Central memory CD4-positive, alpha-beta T cell (primary cell): ENCODE measurements at regions not wholly inside any gene's neighbourhood (a gene's known extent, or its start where the extent isn't known, plus 50 kb on each side); places are given as distances from the start of the nearest gene placed in this dataset.

Experiments used
- DNase-seq: peaks from one replicate; pipeline ENCODE4 v3.0.0; 2022

DNA sequence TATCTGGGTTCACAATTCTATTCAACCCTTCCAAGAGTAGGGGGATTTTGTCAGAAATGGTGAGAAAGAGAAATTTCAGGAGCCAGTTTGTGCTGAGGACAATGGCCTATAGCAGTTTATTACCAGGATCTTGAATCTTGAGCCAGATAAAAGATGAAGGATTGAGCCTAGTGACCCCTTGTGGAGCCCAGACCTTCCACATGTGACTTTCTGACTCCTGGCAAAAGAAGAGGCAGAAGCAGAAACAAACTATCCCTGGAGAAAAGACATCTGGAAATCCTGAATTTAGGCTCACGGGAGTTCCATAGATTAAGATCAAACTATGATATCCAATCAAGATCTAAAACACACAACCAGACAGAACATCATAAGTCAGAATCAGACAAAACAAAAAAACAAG is 60.9 kb upstream of the CHRM2 start:
- no peak for DNase-seq

DNA sequence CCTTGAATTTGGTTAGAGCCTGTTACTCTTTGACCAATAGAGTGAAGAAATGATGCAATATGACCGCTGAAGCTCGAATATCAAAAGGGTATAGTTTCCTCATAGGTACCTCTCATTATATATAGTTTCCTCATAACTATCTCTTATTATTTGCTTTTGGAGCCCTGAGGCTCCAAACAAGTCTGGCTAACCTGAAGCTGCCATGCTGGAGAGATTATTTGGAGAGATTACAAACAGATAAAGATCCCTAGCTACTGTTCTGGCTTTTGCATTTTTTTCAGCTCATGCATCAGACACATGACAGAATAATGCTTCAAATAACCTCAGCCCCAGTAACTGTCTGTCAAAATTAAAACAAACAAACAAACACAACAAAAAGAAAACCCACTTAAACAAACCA is 65.4 kb upstream of the CHRM2 start:
- no peak for DNase-seq

DNA sequence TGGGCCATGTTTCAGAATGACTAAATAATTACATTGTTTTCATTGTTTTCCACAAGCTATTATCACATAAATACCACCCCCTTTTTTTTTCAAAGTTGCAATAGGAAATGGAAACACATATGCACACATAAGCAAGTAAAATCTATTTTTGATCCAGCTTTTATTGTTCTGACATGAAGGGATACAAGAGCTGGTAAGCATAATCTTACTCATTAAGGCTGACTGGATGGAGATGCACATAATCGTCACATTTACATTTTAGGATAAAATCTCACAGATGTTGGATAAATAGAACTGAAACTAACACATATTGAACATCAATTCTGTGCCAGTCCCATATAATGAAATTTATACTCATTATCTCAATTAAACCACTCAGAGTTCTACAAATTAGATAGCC is 84.5 kb upstream of the CHRM2 start:
- no peak for DNase-seq

DNA sequence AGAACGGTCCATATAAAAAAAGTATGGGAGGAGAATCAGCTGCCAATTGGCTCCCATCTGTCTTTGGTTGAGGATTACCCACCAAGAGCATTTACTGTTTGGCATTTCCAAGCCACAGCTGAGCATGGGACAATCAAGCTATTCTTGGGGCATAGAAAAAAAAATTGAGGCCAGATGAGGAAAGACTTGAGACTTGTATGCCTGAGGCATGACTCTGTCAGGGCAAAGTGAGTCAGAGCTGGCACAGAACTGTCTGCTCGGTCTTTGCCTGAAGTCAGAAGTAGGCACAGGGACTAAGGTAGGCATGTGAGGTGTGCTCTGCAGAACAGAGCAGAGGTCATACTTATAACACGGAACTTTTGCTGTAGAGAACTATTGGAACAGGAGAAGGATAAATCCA is 126.5 kb upstream of the CHRM2 start:
- DNase-seq, result no peak

DNA sequence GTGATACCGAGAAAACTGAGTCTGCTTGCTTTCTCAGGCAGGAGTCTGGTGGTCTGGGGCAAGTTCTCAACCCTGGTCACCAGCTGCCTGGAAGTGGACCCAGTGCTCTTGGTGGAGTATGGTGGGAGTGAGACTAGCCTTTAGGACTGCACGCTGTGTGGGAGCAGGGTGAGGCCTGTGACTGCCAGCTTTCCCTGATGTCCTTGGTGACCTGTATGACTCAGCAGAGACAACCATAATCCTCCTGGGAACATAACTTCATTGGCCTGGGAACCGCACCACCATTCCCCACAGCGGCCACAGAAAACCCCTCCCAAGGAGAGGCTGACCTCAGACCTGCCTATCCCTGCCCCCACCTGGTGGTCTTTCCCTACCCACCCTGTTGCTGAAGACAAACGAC is 139.5 kb upstream of the CHRM2 start:
- DNase-seq, result no peak

DNA sequence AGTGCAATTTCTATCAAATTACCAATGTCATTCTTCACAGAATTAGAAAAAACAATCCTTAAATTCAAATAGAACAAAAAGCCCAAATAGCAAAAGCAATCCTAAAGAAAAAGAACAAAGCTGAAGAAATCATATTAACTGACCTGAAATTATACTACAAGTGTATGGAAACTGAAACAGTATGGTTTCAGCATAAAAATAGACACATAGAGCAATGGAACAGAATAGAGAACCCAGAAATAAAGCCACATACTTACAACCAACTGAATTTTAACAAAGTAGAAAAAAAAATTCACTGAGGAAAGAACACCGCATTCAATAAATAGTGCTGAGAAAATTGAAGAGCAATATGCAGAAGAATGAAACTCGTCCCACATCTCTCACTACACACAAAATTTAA is 142.0 kb upstream of the CHRM2 start:
- no peak for DNase-seq

DNA sequence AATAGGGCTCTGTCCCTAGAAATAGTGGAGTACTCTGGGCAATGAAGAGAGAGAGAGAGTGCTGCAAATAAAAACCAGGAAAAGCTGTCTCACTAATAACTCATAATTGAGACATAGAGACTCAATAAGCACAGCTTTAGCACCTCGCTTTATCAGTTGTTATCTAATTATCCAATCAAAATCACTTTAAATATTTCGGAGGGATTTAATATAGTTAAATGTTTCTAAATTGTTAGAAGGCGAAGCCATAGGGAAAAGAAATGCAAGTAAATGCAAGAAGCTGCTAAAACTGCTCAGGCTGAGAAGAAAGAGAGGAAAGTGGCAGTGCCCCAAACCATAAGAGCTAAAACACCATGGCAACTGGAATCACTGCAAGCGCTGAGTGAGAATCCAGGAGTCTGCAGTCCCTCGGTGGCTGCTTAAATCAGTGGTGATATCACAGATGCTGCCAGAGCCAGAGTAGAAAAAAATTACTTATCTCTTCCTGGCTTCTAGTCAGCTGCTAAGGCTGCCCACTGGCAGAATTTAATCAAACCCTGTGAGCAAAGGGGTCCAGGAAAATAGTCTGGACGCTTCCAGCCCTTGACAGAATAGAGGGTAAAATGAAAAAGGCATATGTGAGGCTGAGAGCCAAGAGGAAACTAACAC is 150.4 kb upstream of the CHRM2 start:
- no peak for DNase-seq

DNA sequence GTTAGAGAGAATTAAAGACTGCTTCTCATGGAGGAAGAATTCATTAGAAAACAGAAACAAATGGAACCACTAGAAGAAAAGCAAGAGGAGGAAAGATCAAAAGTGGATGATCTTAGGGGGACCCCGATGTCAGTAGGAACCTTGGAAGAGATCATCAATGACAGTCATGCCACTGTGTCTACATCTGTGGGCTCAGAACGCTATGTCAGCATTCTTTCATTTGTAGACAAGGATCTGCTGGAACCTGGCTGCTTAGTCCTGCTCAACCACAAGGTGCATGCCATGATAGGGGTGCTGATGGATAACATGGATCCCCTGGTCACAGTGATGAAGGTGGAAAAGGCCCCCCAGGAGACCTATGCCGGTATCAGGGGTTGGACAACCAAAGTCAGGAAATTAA is 154.4 kb upstream of the CHRM2 start:
- DNase-seq, result no peak

DNA sequence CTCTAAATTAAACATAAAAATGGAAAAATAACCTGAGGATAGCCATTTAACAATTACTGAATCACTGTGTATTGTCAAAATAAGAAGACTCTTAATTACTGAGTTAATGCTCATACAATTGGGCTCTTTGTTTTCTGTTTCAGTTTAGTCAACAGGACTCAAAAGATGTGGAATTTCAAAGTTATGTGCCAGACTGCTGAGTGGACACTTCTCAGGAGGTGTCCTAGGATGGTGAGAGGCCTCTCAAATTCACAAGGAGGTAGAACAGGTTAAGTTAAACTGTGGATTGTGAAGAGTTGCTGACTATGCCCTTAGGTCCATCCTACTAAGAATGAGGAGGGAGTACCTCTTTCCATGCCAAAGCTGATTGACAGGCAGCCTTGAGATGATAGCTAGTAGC is 157.7 kb upstream of the CHRM2 start:
- no peak for DNase-seq

DNA sequence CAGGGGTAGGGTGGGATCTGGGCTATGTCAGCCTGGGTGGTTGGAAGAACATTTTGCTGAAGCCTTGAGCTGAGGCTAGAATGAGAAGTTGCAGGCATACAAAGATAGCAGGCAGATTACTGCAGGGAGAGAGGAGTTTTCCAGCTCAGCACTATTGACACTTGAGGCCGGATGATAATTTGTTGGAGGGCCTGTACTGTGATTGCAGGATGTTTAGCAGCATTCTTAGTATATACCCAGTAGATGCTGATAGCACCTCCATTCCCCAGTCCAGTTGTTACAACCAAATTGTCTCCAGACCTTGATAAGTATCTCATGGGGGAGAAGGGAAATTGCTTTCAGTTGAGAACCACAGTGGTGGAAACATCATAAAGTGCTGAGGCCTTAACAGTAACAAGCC is 158.6 kb upstream of the CHRM2 start:
- DNase-seq, result no peak

DNA sequence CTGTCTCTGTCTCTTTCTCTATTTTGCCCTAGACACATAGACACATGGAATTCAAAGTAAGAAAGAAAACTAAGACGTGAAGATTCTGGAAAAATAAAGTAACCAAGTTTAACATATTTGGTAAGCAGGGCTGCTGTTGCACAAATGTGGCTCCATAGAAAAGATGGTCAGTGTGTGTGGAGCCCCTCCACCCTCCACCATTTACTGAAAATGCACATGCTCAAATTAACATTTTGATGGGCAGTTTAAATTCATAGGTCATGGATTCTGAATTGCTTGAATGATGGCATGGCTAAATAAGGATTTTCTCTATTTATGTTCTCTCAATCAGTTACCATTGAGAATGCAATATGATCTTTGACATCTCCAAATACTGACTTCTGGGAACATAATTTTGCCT is 165.5 kb upstream of the CHRM2 start:
- DNase-seq, result no peak

DNA sequence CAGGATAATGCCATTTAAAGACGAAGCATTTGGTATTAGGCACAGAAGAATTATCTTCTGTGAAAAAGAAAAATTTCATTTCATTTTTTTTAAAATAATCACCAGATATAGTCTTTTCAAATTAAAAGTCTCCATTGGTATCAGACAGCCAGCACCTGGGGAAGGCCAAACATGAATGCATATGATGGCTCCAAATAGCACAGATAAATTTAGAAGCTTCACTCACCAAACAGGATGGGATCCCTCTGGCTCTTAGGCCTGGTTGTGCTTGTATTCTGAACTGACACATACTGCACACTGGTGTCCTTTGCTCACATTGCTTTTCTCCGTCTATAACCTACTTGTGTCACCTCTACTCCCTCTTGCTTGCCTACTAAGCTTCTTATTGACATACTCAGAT is 169.5 kb upstream of the CHRM2 start:
- DNase-seq, result no peak

DNA sequence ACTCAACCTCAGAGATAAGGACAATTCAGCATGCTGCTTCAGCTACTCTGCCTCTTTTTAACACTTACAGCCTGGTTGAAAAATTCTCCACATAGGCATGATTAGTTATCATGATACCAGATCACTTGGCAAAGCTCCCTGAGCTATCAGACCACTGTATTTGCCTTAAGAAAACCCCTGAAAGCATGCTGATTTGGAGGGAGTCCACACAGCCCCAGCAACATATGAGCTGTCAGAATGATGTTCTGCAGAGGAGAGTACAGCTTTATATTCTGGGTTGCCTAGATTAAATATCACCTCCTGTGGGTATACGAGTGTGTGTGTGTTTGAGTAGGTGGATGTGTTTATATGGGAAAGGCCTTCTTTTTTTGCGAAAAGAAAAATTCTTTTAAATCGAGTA is 170.2 kb upstream of the CHRM2 start:
- no peak for DNase-seq

DNA sequence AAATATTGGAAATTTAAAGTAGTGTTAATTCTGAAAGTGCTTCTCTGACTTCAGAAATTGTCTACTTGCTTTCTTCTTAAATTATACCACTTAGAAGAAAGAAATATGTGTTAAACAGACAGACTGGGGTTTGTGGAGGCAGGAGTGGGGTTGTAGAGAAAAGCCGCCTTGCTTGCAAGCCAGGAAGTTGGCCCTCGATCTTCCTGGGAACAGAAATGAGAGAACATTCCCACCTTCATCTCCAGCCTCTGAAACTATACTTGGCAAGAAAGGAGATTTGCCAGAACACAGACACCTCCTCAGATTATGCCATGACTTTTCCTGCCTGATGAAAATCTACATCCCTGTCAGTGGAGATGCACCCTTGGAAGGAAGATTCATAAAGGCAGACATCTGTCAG is 171.2 kb upstream of the CHRM2 start:
- no peak for DNase-seq

DNA sequence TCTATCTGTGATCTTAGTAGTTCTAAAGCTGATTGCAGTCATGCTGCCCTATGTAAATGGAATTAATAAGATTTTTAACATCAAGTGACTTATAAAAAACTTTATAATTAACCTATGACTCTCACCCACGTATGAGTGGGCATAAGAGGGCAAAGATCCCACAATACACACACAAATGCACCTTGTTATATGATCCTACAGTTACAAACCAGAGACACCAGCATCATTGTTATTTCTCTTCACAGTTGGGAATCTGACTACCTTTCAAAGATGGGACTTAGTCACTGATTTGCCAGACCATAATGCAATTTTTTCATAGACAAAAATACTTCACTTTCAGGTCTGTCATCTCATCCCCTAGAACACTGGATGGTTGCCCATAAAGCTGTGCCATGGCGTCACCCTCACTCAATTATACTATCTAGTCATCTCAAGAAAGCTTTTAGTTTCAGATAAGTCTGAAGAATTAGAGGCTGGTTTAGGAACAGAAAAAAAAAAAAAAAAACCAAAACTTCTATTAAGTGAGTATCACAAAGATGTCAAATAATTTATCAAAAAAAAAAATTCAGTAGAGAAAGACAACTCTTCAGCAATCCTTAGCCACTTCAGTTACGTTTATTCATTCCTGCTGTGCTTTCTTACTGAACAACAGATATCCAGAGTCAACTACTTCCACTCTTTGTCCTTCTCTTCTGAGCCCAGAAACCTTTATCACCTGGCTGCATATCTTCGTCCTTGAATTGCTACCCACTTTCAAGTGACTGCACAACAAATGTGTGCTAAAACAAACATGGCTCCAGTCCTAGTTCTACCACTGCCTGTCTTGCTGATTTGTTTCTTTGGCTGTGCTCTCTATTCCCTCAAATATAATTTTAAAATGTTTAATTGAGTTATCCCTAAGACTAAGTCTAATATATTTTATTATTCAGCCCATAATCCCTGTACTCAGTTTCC is 175.0 kb upstream of the CHRM2 start:
- DNase-seq, result no peak

DNA sequence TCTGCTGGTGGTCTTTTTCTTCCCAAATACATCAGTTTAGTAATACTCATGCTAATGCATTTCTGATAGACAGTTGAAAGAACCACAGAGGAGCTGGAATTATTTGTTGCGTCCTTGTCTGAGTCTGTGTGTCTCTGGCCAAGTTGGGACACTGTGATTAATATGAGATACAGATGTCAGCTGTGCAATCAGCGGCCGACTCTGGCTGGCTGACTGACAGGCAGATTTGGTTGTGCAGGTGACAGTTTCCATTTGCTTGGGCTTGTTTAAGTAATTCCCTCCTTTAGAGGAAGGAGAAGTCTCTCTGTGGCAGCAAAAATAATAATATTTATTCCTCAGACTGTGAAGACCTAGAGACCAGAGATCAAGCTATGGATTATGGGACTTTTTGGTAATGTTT is 176.2 kb upstream of the CHRM2 start:
- no peak for DNase-seq

DNA sequence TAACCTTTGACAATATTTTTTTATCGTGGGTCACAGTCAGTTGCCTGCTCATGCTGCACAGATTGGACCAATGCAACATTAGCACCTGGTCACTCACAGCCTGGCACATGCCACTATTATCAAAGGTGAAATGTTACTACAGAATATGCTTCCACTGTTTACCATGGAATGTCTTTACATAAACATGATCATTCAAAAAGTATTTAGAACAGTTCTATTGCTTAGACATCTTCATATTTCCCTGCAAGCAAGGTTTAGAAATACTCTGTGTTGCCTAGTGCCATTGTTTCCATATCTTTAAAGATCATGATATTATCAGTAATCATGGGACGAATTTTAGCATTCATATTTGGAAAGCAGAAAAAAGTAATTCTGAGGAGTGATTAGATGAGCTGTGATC is 179.9 kb upstream of the CHRM2 start:
- DNase-seq, result no peak

DNA sequence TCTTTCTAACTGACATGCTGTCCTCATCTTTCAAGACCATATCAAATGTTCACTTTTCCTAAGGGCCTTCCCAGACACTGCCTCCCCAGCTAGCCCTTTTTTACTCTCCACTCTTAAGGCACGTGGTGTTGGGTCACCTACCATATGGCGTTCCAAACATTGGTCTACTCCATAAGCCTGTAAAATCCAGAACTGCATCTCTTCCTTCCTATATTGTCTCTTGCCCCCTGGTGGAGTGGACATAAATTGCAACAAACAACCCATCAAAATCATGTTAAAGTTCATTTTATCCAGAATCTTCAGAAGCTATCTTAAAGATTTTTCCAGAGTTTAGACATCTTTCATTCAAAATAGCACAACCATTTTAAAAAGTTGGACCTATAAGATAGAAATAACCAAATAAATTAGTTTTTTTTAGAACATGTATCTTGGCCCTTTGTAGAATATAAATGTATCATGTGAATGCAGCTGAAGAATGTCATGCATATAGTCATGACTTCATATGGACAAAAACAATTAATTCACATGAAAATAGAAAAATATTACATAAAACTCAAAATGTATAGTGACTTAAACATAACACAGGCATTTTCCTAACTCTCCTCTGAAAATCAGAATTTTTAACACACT is 180.6 kb upstream of the CHRM2 start:
- DNase-seq, result no peak

DNA sequence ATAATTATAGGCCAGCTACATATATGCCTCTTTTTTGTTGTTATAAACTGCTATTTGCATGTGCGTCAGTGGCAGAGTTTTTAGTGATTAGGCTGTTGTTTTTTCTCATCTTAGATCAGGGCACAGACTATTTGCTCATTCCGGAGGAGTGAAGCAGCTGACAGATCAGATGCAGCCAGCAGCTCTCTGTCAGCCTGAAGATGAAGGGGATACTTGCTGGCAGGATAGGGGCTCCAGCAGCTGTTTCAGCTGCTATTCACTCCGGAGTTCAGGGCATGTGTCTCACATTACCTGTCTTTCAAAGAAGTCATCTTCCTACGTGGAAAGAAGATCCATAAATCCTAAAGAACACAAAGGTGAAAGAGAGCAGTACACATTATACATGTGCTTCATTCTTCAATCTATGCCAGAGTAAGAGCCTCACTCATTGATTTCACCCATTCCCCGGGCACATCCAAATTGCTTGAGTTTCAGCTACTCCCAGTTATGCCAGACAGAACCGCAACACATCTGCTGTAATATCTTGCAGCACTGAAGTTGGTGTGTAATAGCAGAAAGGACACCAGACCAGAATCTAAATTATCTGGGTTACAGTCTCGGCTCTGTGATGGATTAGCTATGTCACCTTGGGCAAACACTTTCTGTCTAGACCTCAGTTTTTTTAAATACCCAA is 182.8 kb upstream of the CHRM2 start:
- no peak for DNase-seq

DNA sequence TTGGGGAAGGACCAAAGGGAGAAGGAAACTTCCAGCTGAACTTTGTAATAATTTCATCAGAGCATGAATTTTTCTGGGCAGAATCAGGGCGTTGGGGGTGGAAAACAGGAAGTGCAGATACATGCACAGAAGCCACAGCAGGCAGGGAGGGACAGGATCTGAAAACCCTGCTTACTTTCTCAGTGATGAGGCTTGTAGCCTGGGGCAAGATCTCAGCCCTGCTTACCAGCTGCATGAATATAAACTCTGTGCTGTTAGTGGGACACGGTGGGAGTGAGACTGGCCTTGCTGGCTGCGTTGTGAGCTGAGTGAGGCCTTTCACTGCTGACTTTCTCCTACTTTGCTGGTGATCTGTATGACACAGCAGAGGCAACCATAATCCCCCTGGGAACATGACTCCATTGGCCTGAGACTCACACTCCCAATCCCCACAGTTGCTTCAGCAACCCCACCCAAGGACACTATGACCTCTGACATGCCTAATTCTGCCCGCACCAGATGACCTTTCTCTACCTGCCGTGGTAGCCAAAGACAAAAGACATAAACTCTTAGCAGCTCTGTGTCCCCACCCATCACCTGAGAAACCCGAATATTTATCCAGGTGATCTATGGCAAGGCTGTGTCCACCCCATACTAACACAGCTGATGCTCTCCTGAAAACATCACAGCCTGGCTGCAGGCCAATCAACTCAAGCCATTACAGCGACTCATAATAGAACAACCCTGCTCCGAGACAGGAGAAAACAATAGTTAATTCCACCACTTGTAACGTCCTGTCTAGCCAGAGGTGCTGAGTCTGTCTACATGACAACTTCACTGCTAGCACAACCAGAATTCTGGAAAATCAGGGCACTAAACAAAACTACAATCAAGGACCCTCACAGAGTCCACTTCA is 190.7 kb upstream of the CHRM2 start:
- no peak for DNase-seq

DNA sequence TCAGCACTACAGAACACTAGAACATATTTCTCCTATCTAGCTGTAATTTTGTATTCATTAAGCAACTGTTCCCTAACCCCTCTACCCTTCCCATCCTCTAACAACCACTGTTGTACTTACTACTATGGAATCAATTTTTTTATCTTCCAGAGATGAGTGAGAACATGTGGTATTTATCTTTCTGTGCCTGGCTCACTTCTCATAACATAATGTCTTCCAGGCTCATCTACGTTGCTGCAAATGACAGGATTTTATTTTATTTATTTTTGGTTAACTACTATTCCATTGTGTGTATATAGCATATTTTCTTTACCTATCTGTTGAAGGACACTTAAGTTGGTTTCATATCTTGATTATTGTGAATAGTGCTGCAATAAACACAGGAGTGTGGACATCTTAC is 200.9 kb upstream of the CHRM2 start:
- no peak for DNase-seq

DNA sequence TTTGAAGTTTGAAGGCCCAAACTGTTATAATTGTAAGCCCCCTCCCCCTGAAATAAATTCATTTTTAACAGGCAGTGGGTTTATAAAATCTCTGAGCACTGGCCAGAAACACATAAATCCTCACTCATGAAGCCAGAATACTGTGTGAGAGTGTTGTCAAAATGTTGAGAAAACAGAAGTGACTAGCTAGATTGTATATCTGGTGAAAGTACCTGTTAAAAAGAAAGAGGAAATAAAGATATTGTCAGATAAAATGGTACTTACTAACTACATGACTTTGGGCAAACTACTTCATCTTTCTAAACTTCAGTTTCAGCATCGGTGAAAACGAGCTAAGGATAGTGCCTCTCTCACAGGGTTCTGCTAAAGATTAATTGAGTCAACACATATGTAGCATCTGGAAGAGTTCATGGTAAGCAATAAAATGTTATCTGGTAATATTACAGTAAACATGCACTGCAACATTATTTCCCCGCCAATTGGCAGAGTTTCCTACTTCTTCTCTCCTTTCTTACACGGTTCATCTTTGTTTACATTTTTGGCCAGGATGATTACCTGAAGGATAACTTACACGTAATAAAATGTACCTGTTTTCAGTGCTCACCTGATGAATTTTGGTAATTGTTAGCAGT is 202.5 kb upstream of the CHRM2 start:
- DNase-seq, result no peak
